ENCODE measurements at regions not wholly inside any gene's neighbourhood (a gene's known extent, or its start where the extent isn't known, plus 50 kb on each side); places are given as distances from the start of the nearest gene placed in this dataset.

GRCh38 chr6:16851758-16852157 is 90.5 kb upstream of the ATXN1 start:
- no peak for DNase-seq (ENCODE audit: low read depth)

- DNase-seq (ENCODE audit: low read depth), result no peak
These were observed 89.8 kb upstream of the ATXN1 start for GRCh38 chr6:16851044-16851540.

GRCh38 chr6:16850681-16851026 is 89.4 kb upstream of the ATXN1 start:
- DNase-seq (ENCODE audit: low read depth), result no peak

GRCh38 chr6:16849988-16850680 is 88.9 kb upstream of the ATXN1 start:
- no peak for DNase-seq (ENCODE audit: low read depth)

GRCh38 chr6:16849280-16849987 is 88.2 kb upstream of the ATXN1 start:
- DNase-seq (ENCODE audit: low read depth), result no peak

GRCh38 chr6:16846399-16846778 is 85.1 kb upstream of the ATXN1 start:
- no peak for DNase-seq (ENCODE audit: low read depth)

GRCh38 chr6:16844183-16844582 is 82.9 kb upstream of the ATXN1 start:
- DNase-seq (ENCODE audit: low read depth), result no peak

GRCh38 chr6:16842676-16843075 is 81.4 kb upstream of the ATXN1 start:
- DNase-seq (ENCODE audit: low read depth), result no peak

GRCh38 chr6:16841241-16841640 is 80.0 kb upstream of the ATXN1 start:
- no peak for DNase-seq (ENCODE audit: low read depth)

GRCh38 chr6:16840725-16841124 is 79.5 kb upstream of the ATXN1 start:
- no peak for DNase-seq (ENCODE audit: low read depth)

- DNase-seq (ENCODE audit: low read depth), result no peak
These were observed 79.0 kb upstream of the ATXN1 start for GRCh38 chr6:16840291-16840690.

GRCh38 chr6:16839631-16840179 is 78.4 kb upstream of the ATXN1 start:
- no peak for DNase-seq (ENCODE audit: low read depth)

GRCh38 chr6:16837217-16837972 is 76.1 kb upstream of the ATXN1 start:
- no peak for DNase-seq (ENCODE audit: low read depth)

GRCh38 chr6:16836144-16836981 is 75.1 kb upstream of the ATXN1 start:
- no peak for DNase-seq (ENCODE audit: low read depth)

- DNase-seq (ENCODE audit: low read depth), result no peak
These were observed 73.0 kb upstream of the ATXN1 start for GRCh38 chr6:16834242-16834641.

- DNase-seq (ENCODE audit: low read depth), result no peak
These were observed 71.5 kb upstream of the ATXN1 start for GRCh38 chr6:16832721-16833120.

- DNase-seq (ENCODE audit: low read depth), result no peak
These were observed 70.8 kb upstream of the ATXN1 start for GRCh38 chr6:16832043-16832567.

GRCh38 chr6:16831136-16831535 is 69.9 kb upstream of the ATXN1 start:
- no peak for DNase-seq (ENCODE audit: low read depth)

GRCh38 chr6:16828058-16828457 is 66.8 kb upstream of the ATXN1 start:
- DNase-seq (ENCODE audit: low read depth), result no peak

GRCh38 chr6:16827627-16828026 is 66.4 kb upstream of the ATXN1 start:
- DNase-seq (ENCODE audit: low read depth), result no peak

GRCh38 chr6:16825784-16826183 is 64.5 kb upstream of the ATXN1 start:
- no peak for DNase-seq (ENCODE audit: low read depth)
